ENCODE measurements at regions not wholly inside any gene's neighbourhood (a gene's known extent, or its start where the extent isn't known, plus 50 kb on each side); places are given as distances from the start of the nearest gene placed in this dataset.
"Not testable (repeated sequence)": the region's sequence is repeated elsewhere in the genome, so short reads cannot be mapped to it uniquely, and the experiment has no call there.

DNA sequence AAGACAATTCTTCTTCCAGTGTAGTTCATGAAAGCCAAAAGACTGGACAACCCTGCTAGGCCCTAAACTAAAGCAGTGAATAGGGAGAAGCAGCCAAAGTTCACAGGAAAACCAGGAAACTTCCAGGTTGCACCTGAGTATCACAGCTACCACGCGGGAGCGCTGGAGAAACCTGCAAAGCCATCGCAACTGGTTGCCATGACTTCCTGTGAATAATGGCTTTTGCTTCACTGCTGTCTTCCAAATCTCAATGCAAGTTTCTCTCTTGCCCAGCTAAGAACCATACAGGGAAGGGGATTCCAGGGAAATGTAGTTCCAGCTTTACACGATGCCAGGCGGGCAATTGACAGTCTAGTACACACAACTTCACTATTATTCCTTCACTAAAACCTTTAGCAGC, 114.1 kb downstream of the GXYLT1 start:
- no peak for DNase-seq (ENCODE audit: low read depth in 1 of 2, low spot score in 1 of 2)

DNA sequence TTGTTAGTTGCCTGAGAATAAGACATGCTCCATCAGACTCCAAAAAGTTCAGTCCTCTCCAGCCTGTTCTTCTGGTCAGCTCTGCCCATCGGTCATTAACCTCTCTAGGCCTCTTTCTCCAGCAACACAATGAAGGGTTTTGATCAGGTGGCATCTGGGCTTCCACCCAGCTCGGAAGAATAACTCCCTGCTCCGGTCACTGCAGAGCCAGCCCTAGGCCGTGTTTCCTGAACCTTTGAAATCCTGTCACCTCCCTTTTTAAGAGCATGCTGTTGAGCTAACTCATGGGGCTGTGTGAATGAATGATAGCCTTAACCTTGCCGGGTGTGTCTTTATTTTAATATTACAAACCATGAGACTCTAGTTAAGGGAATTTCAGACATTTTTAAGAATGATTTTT, 117.1 kb downstream of the GXYLT1 start:
- no peak for DNase-seq (ENCODE audit: low read depth in 1 of 2, low spot score in 1 of 2)

DNA sequence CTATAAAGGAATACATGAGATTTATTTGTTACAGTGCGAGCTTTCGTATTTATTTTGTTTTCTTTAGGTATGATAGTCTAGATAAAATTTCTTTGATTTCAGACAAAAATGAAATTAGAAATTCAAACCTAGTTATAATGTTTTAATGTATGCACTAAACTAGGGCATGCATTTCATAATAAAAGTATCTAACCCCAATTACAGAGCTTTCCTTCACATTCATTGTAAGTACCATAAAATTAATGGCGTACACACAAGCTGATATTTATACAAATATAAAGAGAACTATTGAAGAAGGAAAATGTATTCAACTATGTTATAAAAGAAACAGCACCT, 120.2 kb downstream of the GXYLT1 start:
- DNase-seq (ENCODE audit: low read depth in 1 of 2, low spot score in 1 of 2), result no peak

DNA sequence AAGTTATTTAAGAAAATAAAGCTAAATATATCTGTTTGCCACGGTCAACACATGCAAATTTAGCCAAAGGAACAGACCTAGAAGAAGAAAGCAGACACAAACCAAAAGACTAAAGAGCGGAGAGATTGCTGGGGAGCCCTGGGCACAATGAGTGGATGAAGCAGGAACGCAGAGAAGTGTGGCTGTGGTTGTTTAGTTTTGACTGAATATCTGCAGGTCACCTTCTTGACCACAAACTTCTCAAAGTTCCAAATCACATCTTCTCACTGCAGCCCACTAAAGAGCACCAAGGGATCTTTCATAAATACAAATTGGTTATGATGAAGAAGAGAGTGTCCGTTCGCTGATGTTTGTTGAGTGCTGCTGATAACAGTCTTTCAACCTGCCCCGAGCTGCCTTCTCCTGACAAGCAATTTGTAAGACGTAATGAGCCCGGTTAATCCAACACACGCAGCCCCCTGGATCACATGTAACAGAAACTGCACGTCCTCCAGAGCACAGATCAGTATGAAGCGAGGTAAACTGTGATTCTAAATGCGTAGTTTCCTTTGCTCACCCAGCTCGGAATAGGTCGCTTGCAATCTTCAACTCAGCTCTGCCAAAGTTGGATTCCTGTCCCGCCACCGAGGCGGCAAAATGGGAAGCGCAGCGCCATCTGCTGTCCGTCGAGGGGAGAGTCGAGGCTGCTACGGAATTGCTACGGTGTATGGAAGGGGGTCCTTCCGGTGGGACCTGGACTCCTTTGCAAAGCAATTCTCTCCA, 120.8 kb downstream of the GXYLT1 start:
- DNase-seq (ENCODE audit: low read depth in 1 of 2, low spot score in 1 of 2), result peak; percentile 43 to 61

DNA sequence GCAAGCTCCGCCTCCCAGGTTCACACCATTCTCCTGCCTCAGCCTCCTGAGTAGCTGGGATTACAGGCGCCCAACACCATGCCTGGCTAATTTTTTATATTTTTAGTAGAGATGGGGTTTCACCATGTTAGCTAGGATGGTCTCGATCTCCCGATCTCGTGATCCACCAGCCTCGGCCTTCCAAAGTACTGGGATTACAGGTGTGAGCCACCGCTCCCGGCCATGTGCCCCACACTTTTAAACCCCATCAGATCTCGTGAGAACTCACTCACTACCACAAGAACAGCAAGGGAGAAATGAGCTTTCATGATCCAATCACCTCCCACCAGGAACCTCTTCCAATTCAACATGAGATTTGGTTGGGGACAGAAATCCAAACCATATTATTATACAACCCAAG, 122.7 kb downstream of the GXYLT1 start:
- not testable (repeated sequence) for DNase-seq (ENCODE audit: low read depth in 1 of 2, low spot score in 1 of 2)

DNA sequence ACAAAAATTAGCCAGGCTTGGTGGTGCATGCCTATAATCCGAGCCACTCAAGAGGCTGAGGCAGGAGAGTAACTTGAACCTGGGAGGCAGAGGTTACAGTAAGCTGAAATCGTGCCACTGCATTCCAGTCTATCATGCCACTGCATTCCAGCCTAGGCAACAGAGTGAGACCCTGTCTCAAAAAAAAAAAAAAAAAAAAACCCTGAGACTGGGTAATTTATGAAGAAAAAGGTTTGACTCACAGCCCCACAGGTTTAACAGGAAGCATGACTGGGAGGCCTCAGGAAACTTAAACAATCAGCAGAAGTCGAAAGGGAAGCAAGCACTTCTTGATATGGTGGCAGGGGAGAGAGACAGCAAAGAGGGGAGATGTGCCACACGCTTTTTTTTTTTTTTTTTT, 123.2 kb downstream of the GXYLT1 start:
- DNase-seq (ENCODE audit: low read depth in 1 of 2, low spot score in 1 of 2), result no peak

DNA sequence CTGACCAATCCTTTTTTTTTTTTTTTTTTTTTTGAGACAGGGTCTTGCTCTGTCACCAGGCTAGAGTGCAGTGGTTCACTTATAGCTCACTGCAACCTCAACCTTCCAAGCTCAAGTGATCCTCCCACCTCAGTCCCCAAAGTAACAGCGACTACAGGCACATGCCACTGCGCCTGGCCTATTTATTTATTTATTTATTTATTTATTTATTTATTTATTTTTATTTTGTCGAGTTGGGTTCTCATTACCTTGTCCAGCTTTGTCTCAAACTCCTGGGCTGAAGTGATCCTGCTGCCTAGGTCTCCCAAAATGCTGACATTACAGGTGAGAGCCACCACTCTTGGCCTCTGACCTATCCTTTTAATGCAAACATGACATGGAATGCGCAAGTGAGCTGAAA, 124.4 kb downstream of the GXYLT1 start:
- DNase-seq (ENCODE audit: low read depth in 1 of 2, low spot score in 1 of 2), result no peak

DNA sequence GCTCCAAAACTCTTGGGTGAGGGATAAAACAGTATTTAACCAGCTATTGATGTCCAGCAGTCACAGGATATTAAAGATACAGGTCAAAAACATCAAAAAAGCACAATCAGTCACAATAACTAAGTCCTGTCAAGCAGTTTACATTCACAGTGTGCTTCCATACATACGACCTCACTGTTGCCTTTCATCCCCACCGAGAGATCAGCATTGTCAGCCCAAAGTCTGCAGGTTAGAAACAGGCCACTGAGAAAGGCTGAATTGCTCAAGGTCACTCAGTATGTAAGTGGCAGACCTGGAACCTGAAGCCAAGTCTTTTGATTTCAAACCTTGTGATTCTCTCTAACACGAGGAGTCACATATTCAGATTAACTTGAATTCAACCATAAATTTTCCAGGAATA, 124.9 kb downstream of the GXYLT1 start:
- DNase-seq (ENCODE audit: low read depth in 1 of 2, low spot score in 1 of 2), result no peak

DNA sequence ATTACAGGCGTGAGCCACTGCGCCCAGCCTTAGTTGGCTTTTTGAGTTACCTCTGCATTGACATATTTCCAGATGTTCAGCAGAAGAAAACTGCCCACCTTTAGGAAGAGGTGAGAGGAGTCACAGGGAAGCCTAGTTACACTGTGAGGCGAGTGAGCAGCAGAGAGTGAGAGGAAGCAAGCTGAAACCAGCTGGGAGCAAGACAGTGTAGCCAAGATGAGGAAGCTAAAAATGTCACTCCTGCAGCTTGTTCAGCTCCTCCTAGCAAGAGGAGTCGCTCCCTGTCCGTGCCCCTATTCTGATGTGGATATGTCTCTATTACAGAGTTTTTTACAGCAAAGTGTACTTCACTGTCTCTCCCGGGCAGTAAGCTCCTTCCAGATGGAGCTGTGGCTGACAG, 127.6 kb downstream of the GXYLT1 start:
- no peak for DNase-seq (ENCODE audit: low read depth in 1 of 2, low spot score in 1 of 2)

DNA sequence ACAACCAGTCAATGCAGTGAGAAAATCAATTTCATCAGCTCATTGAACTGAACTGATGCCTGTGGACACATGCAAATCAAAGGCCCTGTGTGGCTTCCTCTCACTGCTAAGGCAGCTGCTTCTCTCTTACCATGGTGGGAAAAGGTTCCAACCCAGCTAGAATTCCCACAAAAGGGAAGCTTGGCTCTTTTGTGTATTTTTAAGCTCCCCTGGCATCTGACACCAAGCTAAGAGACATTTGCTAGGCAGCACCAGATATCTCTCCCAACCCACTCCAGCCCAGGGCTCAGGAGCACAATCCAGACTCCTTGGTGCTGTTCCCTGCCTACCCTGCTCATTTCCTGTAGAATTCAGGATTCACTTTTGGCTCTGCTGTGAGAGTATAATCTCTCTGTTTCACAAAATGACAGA, 129.6 kb downstream of the GXYLT1 start:
- no peak for DNase-seq (ENCODE audit: low read depth in 1 of 2, low spot score in 1 of 2)

DNA sequence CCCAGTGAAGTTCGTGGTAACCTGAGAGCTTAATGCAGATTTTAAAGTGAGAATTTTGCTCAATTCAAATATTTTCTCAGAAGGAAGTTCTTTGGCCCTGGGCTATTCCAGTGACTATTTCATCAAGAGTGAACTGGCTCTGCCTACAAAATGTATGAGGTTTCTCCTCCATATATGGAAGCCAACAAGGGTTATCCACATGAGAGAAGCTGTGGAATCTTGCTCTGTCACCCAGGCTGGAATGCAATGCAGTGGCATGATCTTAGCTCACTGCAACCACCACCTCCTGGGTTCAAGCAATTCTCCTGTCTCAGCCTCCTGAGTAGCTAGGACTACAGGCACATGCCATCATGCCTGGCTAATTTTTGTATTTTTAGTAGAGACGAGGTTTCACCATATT, 132.2 kb downstream of the GXYLT1 start:
- not testable (repeated sequence) for DNase-seq (ENCODE audit: low read depth in 1 of 2, low spot score in 1 of 2)

DNA sequence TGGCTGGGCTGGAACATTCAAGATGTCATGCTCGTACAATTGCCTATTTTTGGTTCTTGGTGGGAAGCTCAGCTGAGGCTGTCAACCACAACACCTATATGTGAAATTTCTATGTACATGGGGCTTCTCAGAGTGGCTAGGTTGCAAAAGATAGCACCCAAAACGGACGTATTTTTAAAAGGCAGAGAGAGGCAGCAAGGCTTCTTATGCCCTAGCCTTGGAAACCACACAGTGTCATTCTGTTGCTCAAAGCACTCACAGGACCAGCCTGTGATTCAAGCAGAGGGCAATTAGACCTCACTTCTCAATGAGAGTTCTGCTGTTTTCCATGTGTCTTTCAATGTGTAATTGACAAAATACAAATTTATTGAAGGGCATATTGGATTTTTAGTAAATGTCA, 134.0 kb downstream of the GXYLT1 start:
- no peak for DNase-seq (ENCODE audit: low read depth in 1 of 2, low spot score in 1 of 2)

DNA sequence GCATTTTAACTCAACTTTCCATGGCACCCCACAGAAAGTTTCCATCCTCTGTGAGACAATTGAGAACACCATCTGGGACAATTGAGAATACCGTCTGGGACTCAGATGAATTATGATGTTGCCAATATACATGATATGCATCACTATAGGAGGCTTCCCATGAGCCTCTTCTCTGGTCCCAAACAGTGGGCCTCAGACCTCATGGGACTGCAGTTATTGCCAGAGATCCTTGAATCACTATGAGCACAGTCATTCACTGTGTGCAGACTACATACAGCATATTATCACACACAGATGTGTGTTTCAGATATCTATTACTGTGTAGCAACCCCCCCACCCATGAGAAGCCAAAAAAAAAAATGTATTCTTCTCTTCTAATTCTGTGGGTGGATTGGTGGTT, 134.4 kb downstream of the GXYLT1 start:
- DNase-seq (ENCODE audit: low read depth in 1 of 2, low spot score in 1 of 2), result no peak

DNA sequence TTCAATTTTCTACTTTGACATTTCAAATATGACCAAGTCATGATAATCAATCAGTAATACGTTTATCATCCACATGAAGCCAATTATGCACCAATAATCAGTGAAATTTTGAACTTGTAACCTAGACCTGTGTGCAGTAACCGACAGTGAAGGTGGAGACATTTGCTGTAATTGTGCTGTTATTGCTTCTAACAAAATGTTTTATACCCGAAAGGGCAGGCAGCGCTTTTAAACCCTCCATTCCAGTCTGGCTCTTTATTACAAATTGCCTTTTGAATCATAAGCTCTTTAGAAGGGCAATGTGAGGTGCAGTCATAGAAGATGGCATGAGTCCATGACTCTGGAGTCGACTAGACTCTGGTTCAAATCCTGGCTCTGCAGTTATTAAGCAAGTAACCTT, 135.7 kb downstream of the GXYLT1 start:
- no peak for DNase-seq (ENCODE audit: low read depth in 1 of 2, low spot score in 1 of 2)

DNA sequence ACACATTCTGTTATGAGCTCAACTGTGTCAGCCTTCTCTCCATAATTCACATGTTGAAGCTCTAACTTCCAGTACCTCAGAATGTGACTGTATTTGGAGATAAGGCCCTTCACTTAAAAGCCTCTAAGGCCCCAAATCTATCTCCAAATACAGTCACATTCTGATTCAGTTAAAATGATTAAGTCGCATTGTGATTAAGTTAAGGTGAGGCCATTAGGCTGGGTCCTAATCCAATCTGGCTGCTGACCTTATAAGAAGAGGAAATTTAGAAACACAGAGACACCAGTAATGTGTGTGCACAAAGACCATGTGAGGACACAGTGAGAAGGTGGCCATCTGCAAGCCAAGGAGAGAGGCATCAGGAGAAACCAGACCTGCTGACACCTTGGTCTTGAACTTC, 141.6 kb downstream of the GXYLT1 start:
- DNase-seq (ENCODE audit: low read depth in 1 of 2, low spot score in 1 of 2), result no peak

DNA sequence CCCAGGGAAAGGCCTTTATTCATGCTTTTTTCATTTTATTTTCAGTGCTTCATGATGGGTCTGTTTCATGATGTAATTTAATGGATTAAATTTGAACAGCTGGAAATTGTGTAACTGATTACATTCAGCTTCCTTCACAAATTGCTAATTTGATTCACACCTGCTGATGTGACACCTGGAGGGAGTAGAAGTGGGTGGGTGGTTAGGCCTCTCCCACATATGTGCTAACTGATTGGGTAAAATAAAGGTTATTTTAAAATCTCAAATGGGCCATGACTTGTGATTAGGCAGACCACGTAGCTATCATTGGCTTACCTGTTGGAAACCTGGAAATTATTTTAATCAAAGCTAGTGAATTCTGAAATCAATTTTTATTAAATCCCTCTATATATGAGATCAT, 142.1 kb downstream of the GXYLT1 start:
- DNase-seq (ENCODE audit: low read depth in 1 of 2, low spot score in 1 of 2), result no peak

DNA sequence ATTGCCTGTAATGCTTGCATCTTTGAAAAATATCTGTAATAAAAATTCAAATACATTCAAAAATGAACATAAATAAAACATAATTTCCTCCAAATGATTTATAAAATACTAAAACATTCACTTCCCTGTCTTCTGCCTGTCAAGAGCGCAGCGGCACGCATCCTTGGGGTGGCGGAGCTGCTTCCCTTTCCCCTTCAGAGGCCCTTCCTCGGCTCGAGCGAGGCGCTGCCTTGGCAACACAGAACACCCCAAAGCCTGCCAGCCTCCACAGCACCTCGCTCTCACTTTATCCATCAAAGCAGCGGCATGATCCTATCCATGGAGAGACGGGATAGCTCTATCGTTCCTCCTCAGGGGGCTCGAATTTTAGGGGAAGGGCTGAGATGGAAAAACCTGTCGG, 146.2 kb downstream of the GXYLT1 start:
- no peak for DNase-seq (ENCODE audit: low read depth in 1 of 2, low spot score in 1 of 2)

DNA sequence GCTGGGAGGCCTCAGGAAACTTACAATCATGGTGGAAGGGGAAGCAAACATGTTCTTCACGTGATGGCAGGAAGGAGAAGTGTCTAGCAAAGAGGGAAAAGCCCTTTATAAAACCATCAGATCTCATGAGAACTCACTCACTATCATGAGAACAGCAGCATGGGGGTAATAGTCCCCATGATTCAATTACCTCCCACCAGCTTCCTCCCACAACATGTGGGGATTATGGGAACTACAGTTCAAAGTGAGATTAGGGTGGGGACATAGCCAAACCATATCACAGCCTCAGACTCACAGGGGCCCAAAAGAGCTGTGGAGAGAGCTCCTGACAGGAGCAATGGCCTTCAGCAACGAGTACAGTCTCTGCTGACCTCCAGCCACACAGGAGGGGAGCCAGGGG, 151.4 kb downstream of the GXYLT1 start:
- no peak for DNase-seq (ENCODE audit: low read depth in 1 of 2, low spot score in 1 of 2)

DNA sequence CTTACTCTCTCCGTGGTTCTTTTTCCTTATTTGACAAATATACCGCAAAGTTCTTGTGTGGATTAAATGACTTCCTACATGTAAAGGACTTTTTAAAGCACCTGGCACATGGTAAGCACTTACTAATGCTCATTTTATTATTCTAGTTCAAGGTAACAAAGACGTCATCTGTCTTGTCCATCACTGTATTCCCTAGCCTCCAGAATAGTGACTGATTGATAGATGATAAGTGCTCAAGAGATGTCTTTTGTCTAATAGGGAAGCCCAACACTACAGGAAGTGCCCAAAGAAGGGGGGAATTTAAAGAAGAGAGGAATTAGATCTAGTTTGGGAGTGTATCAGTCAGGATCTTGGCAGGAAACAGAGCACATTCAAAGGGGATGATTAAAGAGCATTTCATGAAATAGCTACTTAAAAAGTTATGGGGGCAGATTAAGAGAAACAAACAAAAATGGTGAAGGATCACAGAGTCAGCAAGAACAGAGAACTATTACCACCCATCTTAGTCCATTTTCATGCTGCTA, 151.9 kb downstream of the GXYLT1 start:
- DNase-seq (ENCODE audit: low read depth in 1 of 2, low spot score in 1 of 2), result no peak

DNA sequence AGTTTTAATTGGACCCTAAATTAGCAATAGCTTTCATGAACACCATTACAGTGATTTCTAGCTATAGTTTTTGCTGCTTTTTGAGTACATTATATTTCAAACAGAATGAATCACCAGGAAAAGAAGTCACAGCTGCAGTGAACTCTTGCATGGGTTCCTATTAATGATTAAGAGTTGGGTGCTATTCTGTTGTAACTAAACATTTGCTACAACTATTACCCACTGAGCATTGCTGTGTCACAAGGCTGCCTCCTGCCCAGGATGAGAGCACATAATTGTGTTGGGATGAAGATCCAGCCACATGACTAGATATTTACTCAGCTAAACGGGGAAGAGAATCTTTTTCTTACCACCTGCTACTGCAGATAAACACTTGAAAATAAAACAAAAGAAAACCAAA, 152.7 kb downstream of the GXYLT1 start:
- no peak for DNase-seq (ENCODE audit: low read depth in 1 of 2, low spot score in 1 of 2)

DNA sequence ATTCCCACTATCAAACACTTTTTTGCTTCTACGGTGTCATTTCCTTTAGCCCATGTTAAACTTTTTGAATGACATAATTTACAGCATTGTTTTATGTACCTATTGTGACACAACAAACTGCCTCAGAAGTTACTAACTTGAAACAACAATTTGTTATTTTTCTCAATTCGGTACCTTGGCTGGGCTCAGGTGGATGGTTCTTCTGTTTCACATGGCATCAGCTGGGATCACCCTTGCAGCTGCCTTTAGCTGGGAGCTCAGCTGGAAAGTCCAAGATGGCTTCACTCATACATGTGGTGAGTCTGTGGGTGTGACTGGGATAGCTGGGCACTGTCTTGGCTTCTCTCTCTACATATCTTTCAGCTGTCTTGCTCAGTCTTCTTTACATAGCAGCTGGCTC, 156.0 kb downstream of the GXYLT1 start:
- no peak for DNase-seq (ENCODE audit: low read depth in 1 of 2, low spot score in 1 of 2)

DNA sequence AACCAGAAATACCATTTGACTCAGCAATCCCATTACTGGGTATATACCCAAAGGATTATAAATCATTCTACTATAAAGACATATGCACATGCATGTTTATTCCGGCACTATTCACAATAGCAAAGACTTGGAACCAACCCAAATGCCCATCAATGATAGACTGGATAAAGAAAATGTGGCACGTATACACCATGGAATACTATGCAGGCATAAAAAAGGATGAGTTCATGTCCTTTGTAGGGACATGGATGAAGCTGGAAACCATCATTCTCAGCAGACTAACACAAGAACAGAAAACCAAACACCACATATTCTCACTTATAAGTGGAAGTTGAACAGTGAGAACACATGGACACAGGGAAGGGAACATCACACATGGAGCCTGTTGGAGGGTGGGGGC, 158.2 kb downstream of the GXYLT1 start:
- not testable (repeated sequence) for DNase-seq (ENCODE audit: low read depth in 1 of 2, low spot score in 1 of 2)

DNA sequence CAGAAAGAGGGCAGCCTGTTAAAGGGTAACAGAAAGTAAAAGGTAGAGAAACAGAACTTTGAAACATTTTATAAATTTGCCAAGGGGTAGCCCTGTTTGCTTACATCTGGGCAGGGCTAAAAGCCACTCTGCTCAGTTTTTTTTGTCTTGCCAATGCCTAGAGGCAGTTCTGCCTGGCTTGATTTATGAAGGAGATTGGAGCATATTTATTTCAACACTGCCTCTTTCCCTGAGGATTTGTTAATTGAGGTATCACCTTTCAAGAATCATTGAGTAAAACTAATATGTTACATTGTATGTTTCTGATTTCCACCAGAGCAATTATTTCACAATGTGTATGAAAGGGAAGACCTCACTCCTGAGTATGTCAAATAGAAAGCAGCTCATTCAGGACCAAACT, 160.8 kb downstream of the GXYLT1 start:
- DNase-seq (ENCODE audit: low read depth in 1 of 2, low spot score in 1 of 2), result no peak

Measured in activated CD4-positive, alpha-beta T cell treated with anti-CD3 and anti-CD28 coated beads, Interleukin-2, amount 50 U/mL, for 24 hours (primary cell).